Motor neuron (in vitro differentiated cells): ENCODE measurements at regions not wholly inside any gene's neighbourhood (a gene's known extent, or its start where the extent isn't known, plus 50 kb on each side); places are given as distances from the start of the nearest gene placed in this dataset.
A peak's percentile ranks its signal among the peaks of the same experiment; 100 is the strongest.

ENCODE experiments used
- ATAC-seq, 8 experiments: fragments of 200-7000 bp; cut with Tn5 transposase; replicated peaks in 6 of 8; 2 replicates each; pipeline ENCODE4 v1.8.0; 2021; ENCODE audit warnings: mild to moderate bottlenecking in 8 of 8, moderate library complexity in 8 of 8
- H3K27ac ChIP-seq, 2 donors: fragments of 250-450 bp; sonication (Bioruptor Pico); 2 replicates each; pipeline ENCODE4 v1.9.0; 2021; ENCODE audit warnings: antibody characterized with exemption in 2 of 2, mild to moderate bottlenecking in 2 of 2, moderate library complexity in 1 of 2
- H3K4me1 ChIP-seq, 2 donors: fragments of 250-450 bp; sonication (Bioruptor Pico); replicated peaks in 1 of 2; 2 replicates each; pipeline ENCODE4 v1.6.1; 2021; ENCODE audit warnings: antibody characterized with exemption in 2 of 2, mild to moderate bottlenecking in 2 of 2, moderate library complexity in 1 of 2
- H3K4me3 ChIP-seq, 5 donors: fragments of 250-450 bp; sonication (Bioruptor Pico); 2 replicates each; pipeline ENCODE4 v1.9.0; 2021; ENCODE audit warnings: antibody characterized with exemption in 5 of 5, mild to moderate bottlenecking in 5 of 5, moderate library complexity in 4 of 5
- WGBS, 10 experiments: fragments of 450-650 bp; shearing (Covaris generic); methylation state at CpG; one replicate each; pipeline ENCODE4 v1.0.0; 2022; 5-methylcytosine and 5-hydroxymethylcytosine counted together
- in situ Hi-C, 9 experiments: fragments of 400-800 bp; cut with MboI; loops; one replicate each; pipeline ENCODE4 v1.15.0; 2021; ENCODE audit warnings: low sequenced_read_pairs in 9 of 9, low pct_unique_long_range_greater_than_20kb in 2 of 9; ENCODE audit not compliant: unreplicated experiment in 9 of 9

DNA sequence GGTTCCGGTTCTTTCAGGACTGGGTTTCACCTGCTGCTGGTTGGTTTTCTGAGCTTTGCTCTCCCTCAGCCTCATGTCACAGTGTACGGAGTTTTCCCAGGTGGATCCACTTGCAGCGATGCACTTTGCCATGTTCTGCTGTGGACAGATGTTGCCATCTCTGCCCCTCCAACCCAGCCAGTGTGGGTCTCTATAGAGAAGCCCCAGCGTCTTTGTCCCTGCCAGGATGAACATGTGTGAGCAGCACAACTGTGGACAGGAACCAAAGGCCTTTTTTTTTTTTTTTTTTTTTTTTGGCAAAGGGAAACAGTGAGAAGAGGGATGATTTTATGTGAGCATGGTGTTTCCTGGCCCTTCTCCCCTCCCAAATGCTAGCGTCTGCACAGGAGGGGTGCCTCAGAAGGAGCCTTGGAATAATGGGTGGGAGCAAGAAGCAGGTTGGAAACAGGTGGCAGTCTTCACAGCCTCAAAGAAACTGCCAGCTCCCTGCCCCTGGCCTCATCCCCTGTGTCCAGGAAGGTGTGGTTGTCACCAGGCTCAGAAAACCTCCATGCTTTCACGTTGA lies 106.5 kb downstream of the RPS24 start:
- in situ Hi-C loops, result no loop called here
- Histone ChIP-seq H3K4me1 (peaks cover 18 to 24% of the 10 kb centered on the region in 2 donors), H3K4me3 (no peak overlapping the region), H3K27ac (peak overlapping the region in 1 of 2 donors; percentile 34)
- 0 to 96% (median 73%) methylated on average over 1 to 4 of the region's 6 CpGs; no CpG with 5 or more reads in 3 of the 10 experiments for WGBS, 10 experiments
- no peak for ATAC-seq

DNA sequence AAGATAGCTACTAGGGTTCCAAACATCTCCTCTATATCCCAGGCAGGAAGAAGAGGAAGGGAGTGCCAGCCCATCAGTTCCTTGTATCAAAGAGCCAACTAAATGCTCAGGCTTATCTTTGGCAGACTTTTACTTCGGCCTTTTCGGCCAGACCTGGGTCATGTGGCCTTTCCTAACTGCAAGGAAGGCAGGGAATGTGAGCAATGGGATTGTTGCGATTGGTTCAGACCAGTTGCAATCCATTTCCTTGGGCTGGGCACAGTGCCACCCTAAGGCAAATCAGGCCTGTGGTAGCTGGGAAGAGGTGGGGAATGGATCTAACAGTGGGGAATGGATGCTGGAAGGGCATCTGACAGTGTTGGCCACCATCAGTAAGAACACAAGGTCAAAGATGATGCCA lies 109.9 kb downstream of the RPS24 start:
- in situ Hi-C loops, result no loop called here
- 75 to 80% methylated on average over 1 to 2 of the region's 3 CpGs; no CpG with 5 or more reads in 8 of the 10 experiments for WGBS, 10 experiments
- H3K4me1 ChIP-seq, result peaks cover 24 to 28% of the 10 kb centered on the region in 2 donors
- no peak for ATAC-seq
- no peak overlapping the region for H3K27ac ChIP-seq
- no peak overlapping the region for H3K4me3 ChIP-seq

DNA sequence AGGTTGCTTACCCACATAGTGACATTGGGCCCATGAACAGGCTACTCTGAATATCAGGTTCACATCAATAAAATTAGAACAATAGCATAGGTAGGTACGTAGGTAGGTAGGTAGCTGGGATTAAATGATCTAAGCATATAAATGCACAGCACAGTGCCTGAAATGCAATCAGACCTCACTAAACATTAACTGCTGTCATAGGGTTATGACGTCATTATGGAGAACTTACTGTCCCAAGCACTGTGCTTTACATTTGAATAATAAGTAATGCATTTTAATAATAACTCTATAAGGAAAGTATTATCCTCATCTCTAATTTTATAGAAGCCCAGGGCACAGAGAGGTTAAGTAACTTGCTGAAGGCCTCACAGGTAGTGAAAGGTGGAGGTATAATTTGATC lies 112.5 kb downstream of the RPS24 start:
- in situ Hi-C loops, result no loop called here
- ATAC-seq, result no peak
- Histone ChIP-seq H3K4me1 (peaks cover 19 to 24% of the 10 kb centered on the region in 2 donors), H3K27ac (no peak overlapping the region), H3K4me3 (no peak overlapping the region)
- WGBS, 10 experiments, result 13 to 100% (median 80%) methylated on average over 1 to 2 of the region's 2 CpGs; no CpG with 5 or more reads in 1 of the 10 experiments

DNA sequence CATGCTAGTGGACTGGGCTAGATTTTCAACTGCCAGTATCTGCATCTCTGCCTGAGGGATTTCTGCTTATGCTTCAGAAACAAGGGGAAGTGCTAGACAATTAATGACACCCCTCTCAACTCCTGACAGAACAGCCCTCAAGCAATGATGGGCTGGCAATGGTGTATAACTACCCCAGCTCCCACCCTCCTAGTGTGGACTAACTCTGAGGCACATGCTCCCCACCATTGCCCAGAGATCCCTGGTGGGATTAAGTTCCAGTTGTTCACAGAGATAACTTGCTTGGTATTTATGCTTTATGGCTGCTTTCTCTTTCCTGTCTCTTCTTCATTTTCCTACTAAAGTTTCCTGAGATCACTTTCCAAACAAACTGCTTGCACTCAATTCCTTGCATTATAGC lies 113.5 kb downstream of the RPS24 start:
- Histone ChIP-seq H3K4me1 (peaks cover 19 to 24% of the 10 kb centered on the region in 2 donors), H3K27ac (no peak overlapping the region), H3K4me3 (no peak overlapping the region)
- in situ Hi-C loops, result no loop called here
- ATAC-seq, result no peak

DNA sequence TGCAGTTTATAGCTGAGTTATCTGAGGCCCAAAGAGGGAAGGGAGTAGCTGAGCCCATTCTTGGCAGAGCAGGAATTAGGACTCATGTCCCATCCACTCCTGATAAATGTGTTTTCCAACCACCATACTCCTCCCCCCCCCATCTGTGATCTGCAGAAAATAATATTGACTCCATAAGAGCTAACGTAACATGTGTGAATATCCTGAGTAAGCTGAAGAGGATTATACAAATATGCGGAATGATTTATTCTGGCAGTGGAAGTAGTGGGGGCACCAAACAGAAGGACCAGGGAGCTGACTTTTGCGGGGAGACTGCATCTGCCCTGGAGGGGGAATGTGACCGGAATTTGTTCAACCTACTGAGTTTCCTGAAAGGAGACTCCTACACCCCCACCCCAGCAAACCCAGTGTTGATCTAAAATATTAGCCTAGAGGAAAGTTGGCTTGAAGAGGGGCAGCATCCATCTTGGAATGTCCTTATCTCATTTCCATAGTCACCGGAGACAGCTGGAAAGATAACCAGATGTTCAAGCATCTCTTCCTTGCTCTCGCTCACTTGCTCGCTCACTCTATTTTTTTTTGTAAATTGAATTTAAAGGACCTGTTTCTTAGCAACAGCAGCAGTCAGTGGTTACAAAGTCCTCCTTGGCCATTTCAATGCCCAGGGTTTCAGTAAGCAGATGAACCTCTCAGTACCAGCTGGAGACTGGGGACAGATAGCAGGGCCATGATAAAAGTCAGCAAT lies 114.7 kb downstream of the RPS24 start:
- Histone ChIP-seq H3K4me1 (peaks cover 19 to 24% of the 10 kb centered on the region in 2 donors), H3K27ac (no peak overlapping the region), H3K4me3 (no peak overlapping the region)
- in situ Hi-C loops, result no loop called here
- 20 to 100% (median 80%) methylated on average over 1 to 5 of the region's 7 CpGs; no CpG with 5 or more reads in 1 of the 10 experiments for WGBS, 10 experiments
- ATAC-seq, result peak in 5 of 8 experiments; percentile 24 to 83 (median 55)

DNA sequence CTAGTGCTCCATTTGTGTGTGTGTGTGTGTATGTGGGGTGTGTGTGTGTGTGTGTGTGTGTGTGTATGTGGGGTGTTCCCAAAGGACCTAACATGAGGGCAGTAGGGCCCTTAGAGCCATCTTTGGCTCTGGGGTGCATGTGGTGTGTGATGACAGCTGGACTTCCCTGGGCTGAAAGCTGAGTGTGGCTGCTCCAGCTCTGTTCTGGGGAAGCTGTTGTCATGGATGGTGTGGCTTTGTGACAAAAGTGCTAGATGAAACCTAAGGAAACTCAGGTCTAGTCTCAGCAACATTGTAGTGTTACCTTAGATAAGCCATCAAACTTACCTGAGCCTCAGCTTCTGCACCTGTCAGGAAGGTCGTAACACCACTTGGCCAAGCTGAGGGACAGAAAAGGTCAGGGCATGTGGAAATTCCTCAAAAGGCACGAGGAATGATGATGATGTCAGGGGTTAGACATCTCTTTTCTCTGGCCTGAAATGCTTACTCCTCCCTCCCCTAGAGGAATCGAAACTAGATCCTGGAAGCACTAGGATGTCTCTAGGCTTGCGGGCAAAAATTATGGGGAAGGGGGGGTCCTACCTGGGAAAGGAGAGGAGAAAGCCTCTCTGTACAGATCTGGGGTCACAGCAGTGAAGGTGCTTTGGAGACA lies 115.4 kb downstream of the RPS24 start:
- H3K4me1 ChIP-seq, result peaks cover 19 to 24% of the 10 kb centered on the region in 2 donors
- no peak overlapping the region for H3K4me3 ChIP-seq
- in situ Hi-C loops, result no loop called here
- no peak overlapping the region for H3K27ac ChIP-seq
- ATAC-seq, result peak in 7 of 8 experiments; percentile 24 to 94 (median 43)
- WGBS, 10 experiments, result 0 to 86% (median 51%) methylated on average over 1 to 4 of the region's 4 CpGs; no CpG with 5 or more reads in 5 of the 10 experiments

DNA sequence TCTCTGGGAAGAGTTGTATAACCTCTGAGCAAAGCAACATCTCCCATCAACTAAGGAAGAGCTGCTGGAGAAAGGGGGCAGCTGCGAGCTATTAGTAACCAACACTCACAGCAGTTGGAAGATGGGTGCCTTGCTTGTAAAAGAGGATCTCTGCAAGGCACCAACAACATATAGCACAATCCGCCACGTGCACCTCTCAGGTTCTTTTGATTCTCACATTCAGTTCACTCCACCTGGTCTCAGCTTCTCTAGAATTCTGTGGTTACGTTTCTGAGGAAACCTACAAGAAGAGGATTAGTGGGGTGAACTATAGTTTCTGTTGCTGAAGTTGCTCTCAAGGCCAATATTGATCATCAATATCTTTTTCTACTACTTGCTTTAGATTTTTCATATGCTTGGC lies 117.1 kb downstream of the RPS24 start:
- in situ Hi-C loops, result no loop called here
- ATAC-seq, result no peak
- H3K4me1 ChIP-seq, result peaks cover 19 to 24% of the 10 kb centered on the region in 2 donors

DNA sequence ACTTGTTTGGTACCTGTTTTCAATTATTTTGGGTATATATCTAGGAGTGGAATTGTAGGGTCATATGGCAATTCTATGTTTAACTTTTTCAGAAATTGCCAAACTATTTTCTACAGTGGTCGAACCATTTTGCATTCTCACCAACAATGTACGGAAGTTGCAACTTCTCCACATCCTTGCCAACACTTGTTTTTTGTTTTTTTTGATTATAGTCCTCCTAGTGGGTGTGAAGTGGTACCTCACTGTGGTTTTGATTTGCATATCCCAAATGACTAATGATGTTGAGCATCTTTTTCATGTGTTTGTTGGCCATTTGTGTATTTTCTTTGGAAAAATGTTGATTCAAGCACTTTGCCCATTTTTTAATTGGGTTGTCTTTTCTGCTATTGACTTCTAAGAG lies 122.1 kb downstream of the RPS24 start:
- WGBS, 10 experiments, result 83 to 100% (median 96%) methylated on average over 1 to 2 of the region's 2 CpGs; no CpG with 5 or more reads in 2 of the 10 experiments
- ATAC-seq, result no peak
- Histone ChIP-seq H3K4me1 (no peaks in the 10 kb centered on the region), H3K4me3 (no peak overlapping the region), H3K27ac (no peak overlapping the region)
- in situ Hi-C loops, result no loop called here

More for the DNA sequence above, 117.1 kb downstream of the RPS24 start:
- Histone ChIP-seq H3K4me3 (no peak overlapping the region), H3K27ac (no peak overlapping the region)
- 50 to 100% (median 80%) methylated on average over 1 to 3 of the region's 4 CpGs; no CpG with 5 or more reads in 3 of the 10 experiments for WGBS, 10 experiments

DNA sequence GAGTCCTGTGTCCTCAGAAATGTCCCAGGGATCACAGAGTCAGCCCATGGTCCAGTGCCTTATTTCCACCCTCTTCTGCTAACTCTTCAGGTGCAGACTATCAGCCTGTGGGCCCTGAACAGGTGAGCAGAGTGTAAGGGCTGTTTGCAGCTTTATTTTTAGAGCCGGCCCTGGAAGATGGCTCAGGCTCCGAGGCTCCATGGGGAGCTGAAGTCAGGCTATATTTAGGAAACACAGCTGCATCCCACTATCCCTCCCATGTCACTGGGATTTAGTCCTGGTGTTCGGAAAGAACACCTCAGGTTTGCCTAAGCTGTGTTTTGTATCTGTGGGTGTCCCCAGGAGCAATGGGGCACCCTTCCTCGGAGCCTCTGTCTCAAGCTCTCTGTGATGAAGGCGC lies 126.9 kb downstream of the RPS24 start:
- Histone ChIP-seq H3K4me1 (peaks cover 3 to 8% of the 10 kb centered on the region in 2 donors), H3K4me3 (no peak overlapping the region), H3K27ac (no peak overlapping the region)
- no peak for ATAC-seq
- in situ Hi-C loops, result loop anchor here in 1 of 9 experiments (10.0 kb wide), 1 partner anchor 116 kb away; no protein-coding TSS in a partner anchor
- 29 to 100% (median 66%) methylated on average over 1 to 4 of the region's 5 CpGs; no CpG with 5 or more reads in 3 of the 10 experiments for WGBS, 10 experiments

DNA sequence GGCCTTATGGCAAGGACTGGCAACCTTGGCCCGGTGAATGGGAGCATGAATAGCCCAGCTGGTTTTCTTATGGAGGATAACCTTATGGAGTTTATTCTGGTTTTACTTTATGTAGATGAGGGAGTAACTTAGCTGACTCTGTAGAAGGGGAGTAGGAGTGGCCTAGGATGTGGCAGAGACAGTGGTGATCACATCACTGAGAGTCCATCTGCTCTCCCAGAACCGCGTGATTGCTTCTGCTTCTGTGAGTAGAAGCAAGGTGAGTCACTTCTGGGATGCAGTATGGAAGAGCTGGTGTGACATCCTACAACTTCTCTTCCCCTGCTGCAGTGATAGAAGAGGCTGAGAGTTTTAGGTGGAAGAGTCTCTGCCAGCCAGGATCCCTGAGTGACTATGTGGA lies 129.2 kb downstream of the RPS24 start:
- peaks cover 8 to 12% of the 10 kb centered on the region in 2 donors for H3K4me1 ChIP-seq
- WGBS, 10 experiments, result 90 to 100% (median 100%) methylated on average over 1 to 2 of the region's 3 CpGs; no CpG with 5 or more reads in 6 of the 10 experiments
- H3K4me3 ChIP-seq, result no peak overlapping the region
- ATAC-seq, result peak in 3 of 8 experiments; percentile 45 to 80 (median 51)
- H3K27ac ChIP-seq, result no peak overlapping the region
- in situ Hi-C loops, result loop anchor here in 1 of 9 experiments (10.0 kb wide), 1 partner anchor 118 kb away; no protein-coding TSS in a partner anchor

DNA sequence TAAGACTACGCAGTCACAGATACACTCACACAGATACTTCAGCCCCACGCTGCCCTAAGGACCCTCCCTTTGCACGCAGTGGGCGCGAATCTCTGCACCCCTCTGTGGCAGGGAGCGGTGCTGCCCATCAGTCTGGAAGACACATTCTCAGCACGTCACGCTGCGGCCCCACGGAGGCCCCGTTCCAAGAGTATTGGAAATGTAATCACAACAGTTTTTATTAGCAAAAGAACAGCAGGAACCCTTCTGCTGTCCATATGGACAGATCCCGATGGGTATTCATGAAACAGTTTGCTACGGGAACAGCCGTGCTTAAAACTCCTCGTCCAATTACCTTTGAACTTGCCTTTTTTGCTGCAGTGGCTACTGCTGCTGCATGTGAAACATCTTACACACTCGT lies 131.0 kb downstream of the RPS24 start:
- no peak overlapping the region for H3K4me3 ChIP-seq
- peak in 1 of 8 experiments; percentile 15 for ATAC-seq
- no peak overlapping the region for H3K27ac ChIP-seq
- WGBS, 10 experiments, result 0 to 100% (median 56%) methylated on average over 1 to 8 of the region's 16 CpGs; no CpG with 5 or more reads in 2 of the 10 experiments
- H3K4me1 ChIP-seq, result peaks cover 8 to 12% of the 10 kb centered on the region in 2 donors
- in situ Hi-C loops, result loop anchor here in 1 of 9 experiments (10.0 kb wide), 1 partner anchor 120 kb away; no protein-coding TSS in a partner anchor

DNA sequence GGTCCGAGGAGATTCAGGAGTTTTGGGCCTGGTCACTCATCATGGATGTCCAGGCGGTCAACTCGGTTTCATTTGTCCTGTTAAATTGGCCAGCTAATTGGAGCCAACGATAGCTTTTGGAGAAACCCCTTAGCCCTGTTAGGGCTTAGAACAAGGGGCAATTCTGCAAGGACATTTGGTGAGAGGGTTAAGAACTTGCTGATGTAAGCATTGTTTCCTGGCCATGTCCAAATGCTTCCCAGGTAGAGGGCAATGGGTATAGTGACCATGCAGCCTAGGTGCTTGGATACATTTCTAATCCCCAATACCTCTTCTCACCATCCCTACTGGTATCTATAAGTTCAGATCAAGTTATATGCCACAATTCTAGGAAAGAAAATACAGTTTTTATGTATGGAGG lies 131.5 kb downstream of the RPS24 start:
- 63 to 100% (median 86%) methylated on average over 1 to 2 of the region's 4 CpGs; no CpG with 5 or more reads in 6 of the 10 experiments for WGBS, 10 experiments
- Histone ChIP-seq H3K4me3 (no peak overlapping the region), H3K4me1 (peaks cover 8 to 12% of the 10 kb centered on the region in 2 donors), H3K27ac (no peak overlapping the region)
- in situ Hi-C loops, result loop anchor here in 1 of 9 experiments (10.0 kb wide), 1 partner anchor 120 kb away; no protein-coding TSS in a partner anchor
- no peak for ATAC-seq

DNA sequence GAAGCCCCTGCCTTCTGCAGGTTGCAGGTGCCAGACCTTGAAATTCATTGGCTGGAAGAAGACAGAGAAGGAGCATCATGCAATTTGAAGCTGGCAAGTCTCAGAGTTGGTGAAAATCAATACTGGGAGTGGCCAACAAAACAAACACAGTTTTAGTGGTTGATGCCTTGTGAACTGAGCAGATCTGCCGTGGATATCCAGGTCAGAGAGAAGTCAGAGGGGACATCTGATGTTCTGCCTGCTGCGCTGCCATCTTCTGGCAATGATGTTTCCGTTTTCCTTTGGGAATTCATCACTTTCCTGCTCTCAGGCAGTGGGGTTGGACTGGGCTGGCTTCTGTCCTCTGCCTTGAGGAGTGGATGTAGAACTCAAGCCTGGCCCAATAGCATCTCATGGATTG lies 132.0 kb downstream of the RPS24 start:
- no peak overlapping the region for H3K4me3 ChIP-seq
- peak in 7 of 8 experiments; percentile 26 to 82 (median 57) for ATAC-seq
- no peak overlapping the region for H3K27ac ChIP-seq
- 0 to 100% (median 80%) methylated on average over 1 to 2 of the region's 3 CpGs; no CpG with 5 or more reads in 5 of the 10 experiments for WGBS, 10 experiments
- in situ Hi-C loops, result loop anchor here in 1 of 9 experiments (10.0 kb wide), 1 partner anchor 121 kb away; no protein-coding TSS in a partner anchor
- peaks cover 8 to 12% of the 10 kb centered on the region in 2 donors for H3K4me1 ChIP-seq
